Type B pancreatic cell (in vitro differentiated cells): ENCODE measurements at regions not wholly inside any gene's neighbourhood (a gene's known extent, or its start where the extent isn't known, plus 50 kb on each side); places are given as distances from the start of the nearest gene placed in this dataset.
"Not testable (repeated sequence)": the region's sequence is repeated elsewhere in the genome, so short reads cannot be mapped to it uniquely, and the experiment has no call there.

Experiments
- DNase-seq: peaks from one replicate; pipeline ENCODE4 v3.0.0; 2021; ENCODE audit warnings: mixed read lengths; ENCODE audit not compliant: unreplicated experiment; ENCODE audit errors: extremely low spot score
- H3K27ac Mint-ChIP-seq: 2 replicates; pipeline ENCODE4 v1.8.0; 2021; ENCODE audit warnings: mild to moderate bottlenecking, mixed read lengths
- H3K27me3 Mint-ChIP-seq: 2 replicates; pipeline ENCODE4 v1.8.0; 2021; ENCODE audit warnings: mixed read lengths
- H3K36me3 Mint-ChIP-seq: 2 replicates; pipeline ENCODE4 v1.8.0; 2021; ENCODE audit warnings: mixed read lengths
- H3K4me1 Mint-ChIP-seq: one replicate; pipeline ENCODE4 v1.8.0; 2021; ENCODE audit warnings: mixed read lengths; ENCODE audit not compliant: unreplicated experiment
- H3K4me3 Mint-ChIP-seq: 2 replicates; pipeline ENCODE4 v1.8.0; 2021; ENCODE audit warnings: mild to moderate bottlenecking, mixed read lengths
- H3K9me3 Mint-ChIP-seq: 2 replicates; pipeline ENCODE4 v1.8.0; 2021; ENCODE audit warnings: mixed read lengths
- CTCF ChIP-seq: fragments of 200-600 bp; sonication (generic); conservative IDR thresholded peaks from 2 replicates; pipeline ENCODE4 v1.5.0; 2021; ENCODE audit warnings: antibody characterized with exemption, mild to moderate bottlenecking

- no peaks in the 10 kb centered on the region for H3K4me1 Mint-ChIP-seq
These were observed 1038.3 kb downstream of the CDH11 start for GRCh38 chr16:64083428-64084129.

DNA sequence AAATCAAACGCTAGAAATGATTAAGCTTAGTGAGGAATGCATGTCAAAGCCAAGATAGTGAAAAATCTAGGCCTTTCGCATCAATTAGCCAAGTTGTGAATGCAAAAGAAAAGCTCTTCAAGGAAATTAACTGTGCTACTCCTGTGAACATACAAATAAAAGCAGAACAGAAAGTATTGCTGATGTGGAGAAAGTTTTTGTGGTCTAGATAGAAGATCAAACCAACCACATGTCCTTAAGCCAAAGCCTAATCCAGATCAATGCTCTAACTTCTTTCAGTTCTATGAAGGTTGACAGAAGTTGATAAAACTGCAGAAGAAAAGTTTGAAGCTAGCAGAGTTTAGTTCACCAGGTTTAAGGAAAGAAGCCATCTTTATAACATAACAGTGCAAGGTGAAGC lies 1044.6 kb downstream of the CDH11 start:
- TF ChIP-seq CTCF: no peak
- Mint-ChIP-seq H3K36me3 (no peaks in the 10 kb centered on the region), H3K27ac (no peak overlapping the region), H3K9me3 (no peaks in the 10 kb centered on the region), H3K27me3 (no peaks in the 10 kb centered on the region), H3K4me3 (no peak overlapping the region), H3K4me1 (no peaks in the 10 kb centered on the region)
- DNase-seq: no peak

More at GRCh38 chr16:64083428-64084129, 1038.3 kb downstream of the CDH11 start:
- Mint-ChIP-seq H3K4me3 (no peak overlapping the region), H3K36me3 (no peaks in the 10 kb centered on the region), H3K27me3 (no peaks in the 10 kb centered on the region), H3K9me3 (no peaks in the 10 kb centered on the region), H3K27ac (no peak overlapping the region)
- TF ChIP-seq CTCF: no peak
- no peak for DNase-seq

- no peak for DNase-seq
These were observed 1047.2 kb downstream of the CDH11 start for GRCh38 chr16:64074706-64075105.

GRCh38 chr16:64072131-64072730 lies 1049.6 kb downstream of the CDH11 start:
- H3K36me3 Mint-ChIP-seq, H3K4me1 Mint-ChIP-seq, H3K4me3 Mint-ChIP-seq, H3K27ac Mint-ChIP-seq, DNase-seq, H3K9me3 Mint-ChIP-seq, H3K27me3 Mint-ChIP-seq: not testable (repeated sequence)

More at GRCh38 chr16:64074706-64075105, 1047.2 kb downstream of the CDH11 start:
- Mint-ChIP-seq H3K27me3 (no peaks in the 10 kb centered on the region), H3K27ac (no peak overlapping the region), H3K4me3 (no peak overlapping the region), H3K4me1 (no peaks in the 10 kb centered on the region), H3K36me3 (no peaks in the 10 kb centered on the region), H3K9me3 (no peaks in the 10 kb centered on the region)
- TF ChIP-seq CTCF: no peak

- H3K27me3 Mint-ChIP-seq: no peaks in the 10 kb centered on the region
- no peaks in the 10 kb centered on the region for H3K36me3 Mint-ChIP-seq
- no peak for DNase-seq
- H3K4me3 Mint-ChIP-seq: no peak overlapping the region
- no peak for TF ChIP-seq CTCF
- no peaks in the 10 kb centered on the region for H3K9me3 Mint-ChIP-seq
- no peak overlapping the region for H3K27ac Mint-ChIP-seq
- H3K4me1 Mint-ChIP-seq: no peaks in the 10 kb centered on the region
These were observed 1056.3 kb downstream of the CDH11 start for GRCh38 chr16:64065523-64065922.

DNA sequence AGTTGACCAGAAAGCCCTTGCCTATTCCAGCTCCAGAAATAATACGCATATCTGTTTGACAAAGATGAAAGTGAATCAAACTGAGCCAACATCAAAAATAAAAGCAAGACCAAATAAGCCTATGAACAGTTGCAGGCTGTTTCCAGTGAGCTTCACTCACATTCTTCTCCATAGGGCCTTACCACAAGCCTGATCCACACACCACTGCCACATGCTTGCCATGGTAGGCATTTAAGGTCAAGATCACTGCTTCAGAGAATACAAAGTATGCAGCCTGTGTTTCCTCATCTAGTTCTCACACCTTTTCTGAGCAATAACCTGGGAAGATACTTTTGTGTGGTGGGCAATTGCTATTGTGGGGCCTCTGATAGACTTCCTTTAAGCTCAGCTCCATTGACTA lies 1060.2 kb downstream of the CDH11 start:
- no peak for DNase-seq
- Mint-ChIP-seq H3K27ac (no peak overlapping the region), H3K4me1 (no peaks in the 10 kb centered on the region), H3K4me3 (no peak overlapping the region), H3K36me3 (no peaks in the 10 kb centered on the region), H3K27me3 (no peaks in the 10 kb centered on the region), H3K9me3 (no peaks in the 10 kb centered on the region)
- no peak for TF ChIP-seq CTCF
